Eye (tissue), 1 donor: ENCODE measurements at regions not wholly inside any gene's neighbourhood (a gene's known extent, or its start where the extent isn't known, plus 50 kb on each side); places are given as distances from the start of the nearest gene placed in this dataset.
"Not testable (repeated sequence)": the region's sequence is repeated elsewhere in the genome, so short reads cannot be mapped to it uniquely, and the experiment has no call there.

Experiments
- DNase-seq: peaks from one replicate; pipeline ENCODE4 v3.0.0-alpha.2; 2015

DNA sequence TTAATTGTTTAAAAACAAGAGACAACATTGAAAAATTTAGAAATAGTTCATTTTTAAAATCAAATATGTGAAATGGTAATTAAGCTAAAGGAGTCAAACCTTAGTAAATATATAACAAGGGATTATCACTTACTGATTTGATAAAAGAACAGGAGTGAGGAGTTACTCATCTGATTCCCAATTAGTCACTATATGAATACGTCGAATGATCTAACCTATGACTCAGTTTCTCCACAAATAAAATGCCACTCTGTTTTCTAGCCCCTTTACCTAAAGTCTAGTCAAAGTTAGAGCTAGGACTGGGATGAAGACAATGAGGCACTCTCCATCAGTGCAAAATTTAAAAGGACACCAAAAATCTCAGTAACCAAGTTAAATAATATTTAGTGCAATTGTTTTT, 70.4 kb upstream of the RASEF start:
- no peak for DNase-seq

DNA sequence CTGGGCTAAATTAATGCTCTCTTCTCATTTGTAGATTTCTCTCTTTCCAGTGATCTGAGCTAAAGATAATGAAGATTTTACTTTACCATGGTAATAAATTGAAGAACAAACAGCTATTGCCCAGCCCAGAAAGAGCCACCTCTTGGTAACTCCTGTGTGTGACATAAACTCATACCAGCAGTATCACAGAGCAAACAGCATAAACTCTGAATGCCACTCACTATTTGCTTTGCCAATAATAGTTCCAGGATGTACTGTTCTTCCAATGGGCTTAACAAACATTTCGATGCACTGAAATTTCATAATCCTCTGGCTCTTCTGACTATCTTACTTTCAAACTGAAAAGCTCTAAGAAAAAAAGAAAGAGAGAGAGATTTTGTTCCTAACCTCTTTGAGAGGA, 69.8 kb upstream of the RASEF start:
- DNase-seq: no peak

DNA sequence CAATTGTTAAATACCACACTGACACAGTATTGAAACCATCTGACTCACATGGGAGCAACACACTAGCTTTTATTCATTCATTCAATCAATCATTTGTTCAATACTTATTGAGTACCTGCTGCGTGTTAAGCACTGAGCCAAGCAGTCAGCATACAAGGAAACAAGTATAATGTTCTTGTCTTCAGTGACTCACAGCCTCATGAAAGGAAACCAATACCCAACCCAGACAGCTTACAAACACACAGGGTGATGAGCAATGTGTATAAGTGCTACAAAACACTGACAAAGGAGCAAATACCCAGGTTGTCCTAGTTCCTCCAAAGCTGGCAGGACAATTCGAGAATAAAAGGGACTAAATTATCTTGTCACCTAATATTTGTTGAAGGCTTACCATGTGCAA, 67.6 kb upstream of the RASEF start:
- DNase-seq: no peak

- no peak for DNase-seq
These were observed 62.7 kb upstream of the RASEF start for GRCh38 chr9:83125671-83126070.

- no peak for DNase-seq
These were observed 56.9 kb upstream of the RASEF start for GRCh38 chr9:83119873-83120272.

GRCh38 chr9:83116026-83116425, 53.1 kb upstream of the RASEF start:
- no peak for DNase-seq

- DNase-seq: not testable (repeated sequence)
These were observed 50.5 kb upstream of the RASEF start for GRCh38 chr9:83113445-83113844.
